ENCODE measurements at regions not wholly inside any gene's neighbourhood (a gene's known extent, or its start where the extent isn't known, plus 50 kb on each side); places are given as distances from the start of the nearest gene placed in this dataset.

DNA sequence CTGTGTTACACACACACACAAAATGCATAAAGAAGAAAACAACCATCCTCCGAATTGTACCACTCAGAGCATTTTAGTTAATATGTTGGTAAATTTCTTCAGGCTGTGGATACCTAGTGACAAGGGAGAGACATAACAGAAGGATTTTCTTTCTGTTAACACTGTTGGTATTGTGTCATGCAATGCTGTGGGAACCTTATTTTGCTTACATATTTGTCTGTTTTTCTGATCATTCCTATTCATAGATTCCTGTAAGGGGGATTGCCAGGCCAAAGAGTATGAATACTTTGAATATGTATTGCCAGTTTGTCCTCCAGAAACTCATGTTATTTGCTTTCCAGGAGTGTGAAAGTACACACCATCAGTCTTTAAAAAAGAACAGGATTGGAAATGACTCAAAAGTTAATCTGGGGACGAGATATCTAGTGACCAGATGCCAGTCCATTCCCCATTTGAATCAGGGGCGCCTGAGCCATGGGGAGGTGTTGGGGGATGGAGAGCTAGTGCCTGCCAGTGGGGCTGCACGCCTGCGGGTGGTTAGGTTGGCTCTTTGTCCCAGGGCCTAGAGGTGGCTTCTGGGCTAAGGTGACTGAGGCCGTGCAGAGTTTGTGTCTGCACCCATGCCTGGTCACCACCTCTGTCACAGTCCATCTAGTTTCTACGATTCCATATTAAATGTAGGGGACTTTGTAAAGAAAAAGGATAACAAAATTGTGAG, 142.0 kb downstream of the PTPN20 start:
- Mint-ChIP-seq H3K27me3 (peaks cover 2% of the 10 kb centered on the region), H3K36me3 (ENCODE audit: insufficient read depth) (no peaks in the 10 kb centered on the region), H3K9me3 (no peaks in the 10 kb centered on the region), H3K4me1 (peaks cover 4% of the 10 kb centered on the region), H3K27ac (ENCODE audit: low read depth) (no peak overlapping the region), H3K4me3 (no peak overlapping the region)
- DNase-seq (ENCODE audit: low spot score in 2 of 2): no peak
- no peak for ATAC-seq (replicated peaks; ENCODE audit: extremely low read depth, poor library complexity, severe bottlenecking)

- peaks cover 12% of the 10 kb centered on the region for H3K27me3 Mint-ChIP-seq
- H3K36me3 Mint-ChIP-seq (ENCODE audit: insufficient read depth): no peaks in the 10 kb centered on the region
- no peak for ATAC-seq (replicated peaks; ENCODE audit: extremely low read depth, poor library complexity, severe bottlenecking)
- no peak overlapping the region for H3K27ac Mint-ChIP-seq (ENCODE audit: low read depth)
- H3K4me3 Mint-ChIP-seq: no peak overlapping the region
- no peaks in the 10 kb centered on the region for H3K4me1 Mint-ChIP-seq
- no peaks in the 10 kb centered on the region for H3K9me3 Mint-ChIP-seq
- DNase-seq (ENCODE audit: low spot score in 2 of 2): no peak
Measured at GRCh38 chr10:47054974-47055373, 143.7 kb downstream of the PTPN20 start.

DNA sequence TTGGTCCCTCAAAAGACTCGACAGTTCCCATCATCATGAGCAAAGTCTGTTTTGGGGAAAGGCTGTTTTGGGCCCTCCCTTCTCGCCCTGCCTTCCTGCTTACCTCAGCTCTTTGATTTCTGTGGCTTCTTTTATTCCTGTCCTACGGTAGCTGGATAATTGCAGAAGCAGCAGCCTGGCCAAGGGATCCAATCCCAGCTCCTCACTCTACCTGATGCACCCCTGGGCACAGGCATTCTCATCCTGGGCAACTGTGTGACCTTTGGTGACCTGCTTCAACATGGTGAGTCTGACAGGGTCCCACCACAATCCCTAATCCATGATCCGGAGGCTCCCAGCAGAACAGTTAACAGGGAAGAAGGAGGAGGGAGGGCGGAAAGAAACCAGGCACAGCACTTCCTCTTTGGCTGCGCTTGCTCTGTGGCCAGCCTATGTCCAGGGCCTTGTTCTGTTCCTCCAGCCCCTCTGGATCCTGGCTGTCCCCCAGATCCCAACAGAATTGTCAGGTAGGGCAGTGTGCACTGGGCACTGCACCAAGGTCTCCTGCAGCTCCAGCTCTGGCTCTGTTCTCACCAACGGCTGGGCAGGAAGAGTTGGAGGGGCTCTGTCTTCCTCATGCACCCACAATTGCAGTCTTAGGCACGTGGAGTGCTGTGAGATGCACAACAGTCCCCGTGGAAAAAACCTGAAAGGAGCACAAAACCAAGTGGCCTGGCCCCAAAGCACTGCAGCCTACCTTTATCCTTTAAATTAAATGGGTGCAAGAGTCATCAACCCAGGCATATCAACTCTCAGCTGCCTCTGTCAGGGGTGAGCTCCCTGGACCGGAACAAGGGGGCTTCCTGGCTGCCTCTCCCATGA, 144.4 kb downstream of the PTPN20 start:
- H3K27me3 Mint-ChIP-seq: peaks cover 12% of the 10 kb centered on the region
- no peak overlapping the region for H3K27ac Mint-ChIP-seq (ENCODE audit: low read depth)
- H3K4me1 Mint-ChIP-seq: no peaks in the 10 kb centered on the region
- no peaks in the 10 kb centered on the region for H3K9me3 Mint-ChIP-seq
- no peak overlapping the region for H3K4me3 Mint-ChIP-seq
- DNase-seq (ENCODE audit: low spot score in 2 of 2) (no peak), ATAC-seq (replicated peaks; ENCODE audit: extremely low read depth, poor library complexity, severe bottlenecking) (no peak)
- H3K36me3 Mint-ChIP-seq (ENCODE audit: insufficient read depth): no peaks in the 10 kb centered on the region

DNA sequence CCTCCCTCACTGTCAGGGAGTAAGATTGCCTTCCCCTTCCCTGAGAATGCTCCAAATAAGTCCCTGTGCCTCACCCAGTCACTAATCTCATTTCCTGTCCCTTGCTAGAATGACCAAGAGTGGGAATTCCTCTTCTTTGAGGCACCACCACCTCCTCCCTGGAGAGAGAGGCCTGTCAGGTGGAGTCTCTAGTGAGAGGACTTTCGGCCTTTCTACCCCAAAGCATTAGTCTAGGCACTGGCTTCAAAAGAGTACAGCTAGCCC, 145.0 kb downstream of the PTPN20 start:
- Mint-ChIP-seq H3K27me3 (peaks cover 12% of the 10 kb centered on the region), H3K36me3 (ENCODE audit: insufficient read depth) (no peaks in the 10 kb centered on the region), H3K27ac (ENCODE audit: low read depth) (no peak overlapping the region), H3K4me1 (no peaks in the 10 kb centered on the region), H3K4me3 (no peak overlapping the region), H3K9me3 (no peaks in the 10 kb centered on the region)
- DNase-seq (ENCODE audit: low spot score in 2 of 2): no peak
- ATAC-seq (replicated peaks; ENCODE audit: extremely low read depth, poor library complexity, severe bottlenecking): no peak

- Mint-ChIP-seq H3K4me3 (no peak overlapping the region), H3K9me3 (no peaks in the 10 kb centered on the region), H3K27me3 (peaks cover 12% of the 10 kb centered on the region), H3K27ac (ENCODE audit: low read depth) (no peak overlapping the region), H3K36me3 (ENCODE audit: insufficient read depth) (no peaks in the 10 kb centered on the region), H3K4me1 (no peaks in the 10 kb centered on the region)
- ATAC-seq (replicated peaks; ENCODE audit: extremely low read depth, poor library complexity, severe bottlenecking) (no peak), DNase-seq (ENCODE audit: low spot score in 2 of 2) (no peak)
Measured at GRCh38 chr10:47057471-47057870, 146.2 kb downstream of the PTPN20 start.

DNA sequence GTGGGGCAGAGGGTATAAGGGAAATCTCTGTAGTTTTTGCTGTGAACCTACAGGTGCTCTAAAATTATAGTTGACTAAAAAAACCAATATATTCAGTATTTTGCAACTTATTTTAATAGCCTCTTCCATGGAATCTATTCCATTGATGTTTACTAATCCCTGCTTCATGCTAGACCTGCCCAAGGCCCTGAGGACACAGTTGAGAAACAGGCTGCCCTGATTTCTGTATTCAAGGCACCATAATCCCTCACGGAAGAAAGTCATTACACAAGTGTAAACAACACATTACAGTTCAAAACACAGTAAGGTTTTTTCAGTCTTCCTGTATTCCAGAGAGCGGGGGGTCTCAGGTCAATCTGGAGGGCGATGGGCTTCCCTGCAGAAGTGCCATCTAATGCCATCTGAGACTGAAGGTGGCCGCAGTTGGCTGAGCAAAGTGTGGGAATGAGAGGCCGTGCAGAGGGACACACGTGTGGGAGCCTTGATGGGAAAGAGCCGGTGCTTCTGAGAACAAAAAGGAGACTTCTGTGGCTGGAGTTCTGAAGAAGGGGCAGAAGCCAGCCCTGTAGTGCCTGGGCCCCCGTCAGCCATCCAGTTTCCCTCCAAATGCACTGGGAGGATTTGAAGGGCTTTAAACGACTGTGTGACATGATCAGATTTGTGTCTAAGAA, 146.9 kb downstream of the PTPN20 start:
- H3K27me3 Mint-ChIP-seq: peaks cover 12% of the 10 kb centered on the region
- H3K4me1 Mint-ChIP-seq: no peaks in the 10 kb centered on the region
- no peaks in the 10 kb centered on the region for H3K9me3 Mint-ChIP-seq
- no peak overlapping the region for H3K27ac Mint-ChIP-seq (ENCODE audit: low read depth)
- H3K4me3 Mint-ChIP-seq: no peak overlapping the region
- ATAC-seq (replicated peaks; ENCODE audit: extremely low read depth, poor library complexity, severe bottlenecking) (no peak), DNase-seq (ENCODE audit: low spot score in 2 of 2) (no peak)
- no peaks in the 10 kb centered on the region for H3K36me3 Mint-ChIP-seq (ENCODE audit: insufficient read depth)

DNA sequence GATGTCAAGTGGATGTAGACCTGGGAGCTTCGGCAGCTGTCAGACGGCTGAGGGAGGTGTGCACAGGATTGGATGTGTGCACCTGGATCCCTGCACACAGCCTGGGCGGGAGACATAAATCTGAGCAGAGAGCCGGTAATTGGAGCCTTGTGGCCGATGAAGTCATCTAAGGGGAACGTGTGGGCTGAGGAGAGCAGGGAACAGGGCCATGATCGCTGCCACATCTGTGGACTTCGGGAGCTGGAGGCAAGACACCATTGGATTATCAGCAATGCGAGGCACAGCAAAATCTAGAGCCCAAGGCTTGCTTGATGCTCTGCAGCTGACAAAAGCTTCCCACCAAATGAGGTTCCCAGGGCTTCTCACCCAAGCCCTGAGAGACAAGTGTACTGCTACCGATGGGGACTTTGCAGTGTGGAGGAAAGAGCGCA, 147.7 kb downstream of the PTPN20 start:
- H3K36me3 Mint-ChIP-seq (ENCODE audit: insufficient read depth): no peaks in the 10 kb centered on the region
- peaks cover 12% of the 10 kb centered on the region for H3K27me3 Mint-ChIP-seq
- no peaks in the 10 kb centered on the region for H3K4me1 Mint-ChIP-seq
- no peaks in the 10 kb centered on the region for H3K9me3 Mint-ChIP-seq
- H3K27ac Mint-ChIP-seq (ENCODE audit: low read depth): no peak overlapping the region
- DNase-seq (ENCODE audit: low spot score in 2 of 2) (no peak), ATAC-seq (replicated peaks; ENCODE audit: extremely low read depth, poor library complexity, severe bottlenecking) (no peak)
- H3K4me3 Mint-ChIP-seq: no peak overlapping the region

- H3K9me3 Mint-ChIP-seq: no peaks in the 10 kb centered on the region
- H3K27me3 Mint-ChIP-seq: peaks cover 12% of the 10 kb centered on the region
- no peaks in the 10 kb centered on the region for H3K36me3 Mint-ChIP-seq (ENCODE audit: insufficient read depth)
- H3K4me1 Mint-ChIP-seq: no peaks in the 10 kb centered on the region
- no peak overlapping the region for H3K27ac Mint-ChIP-seq (ENCODE audit: low read depth)
- DNase-seq (ENCODE audit: low spot score in 2 of 2) (no peak), ATAC-seq (replicated peaks; ENCODE audit: extremely low read depth, poor library complexity, severe bottlenecking) (no peak)
- H3K4me3 Mint-ChIP-seq: no peak overlapping the region
Measured at GRCh38 chr10:47059606-47060311, 148.5 kb downstream of the PTPN20 start.

DNA sequence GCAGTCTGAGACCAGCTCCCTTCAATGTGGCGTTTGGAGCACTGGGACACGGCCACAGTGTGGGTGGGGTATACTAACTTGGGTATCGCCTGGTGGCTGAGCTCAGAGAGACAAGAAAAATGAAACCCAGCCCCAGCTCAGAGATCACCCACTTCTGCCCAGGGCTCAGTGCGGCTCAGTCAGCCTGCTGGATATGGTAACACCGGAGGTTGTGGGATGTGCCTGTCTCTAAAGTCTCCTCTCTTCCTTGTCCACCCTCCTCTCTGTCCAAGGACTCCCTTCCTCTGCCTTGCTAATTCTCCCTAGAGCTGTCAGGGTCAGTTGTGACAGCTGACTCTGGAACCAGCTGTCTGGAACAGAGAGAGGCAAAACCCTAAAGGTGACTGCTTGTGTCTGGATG, 149.1 kb downstream of the PTPN20 start:
- H3K27ac Mint-ChIP-seq (ENCODE audit: low read depth): no peak overlapping the region
- no peaks in the 10 kb centered on the region for H3K9me3 Mint-ChIP-seq
- ATAC-seq (replicated peaks; ENCODE audit: extremely low read depth, poor library complexity, severe bottlenecking) (no peak), DNase-seq (ENCODE audit: low spot score in 2 of 2) (no peak)
- H3K4me1 Mint-ChIP-seq: no peaks in the 10 kb centered on the region
- peaks cover 12% of the 10 kb centered on the region for H3K27me3 Mint-ChIP-seq
- no peaks in the 10 kb centered on the region for H3K36me3 Mint-ChIP-seq (ENCODE audit: insufficient read depth)
- H3K4me3 Mint-ChIP-seq: no peak overlapping the region

DNA sequence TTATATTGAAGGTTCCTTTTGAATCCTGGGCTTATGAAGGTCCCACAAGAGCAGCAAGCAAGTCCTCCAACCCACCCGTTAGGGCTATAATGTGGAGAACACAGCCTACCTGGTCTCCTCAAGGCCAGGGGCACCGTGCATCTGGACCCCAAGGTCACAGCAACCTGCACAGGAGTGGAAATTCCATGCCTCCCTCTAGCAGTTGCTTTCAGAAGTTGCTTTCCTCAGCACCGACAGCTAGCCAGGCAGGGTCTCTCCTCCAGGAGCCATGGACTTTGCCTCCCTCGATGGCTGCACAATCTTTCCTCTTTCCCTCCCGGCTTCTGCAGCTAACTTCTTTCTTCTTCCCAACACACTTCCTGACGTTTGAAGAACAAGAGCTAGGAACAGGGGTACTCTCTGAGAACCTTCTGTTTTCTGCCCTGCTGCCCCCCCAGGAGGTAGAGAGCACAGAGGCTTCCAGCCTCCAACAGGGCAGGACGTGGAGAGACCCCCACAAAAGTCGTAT, 149.8 kb downstream of the PTPN20 start:
- no peak overlapping the region for H3K27ac Mint-ChIP-seq (ENCODE audit: low read depth)
- H3K4me3 Mint-ChIP-seq: no peak overlapping the region
- DNase-seq (ENCODE audit: low spot score in 2 of 2) (no peak), ATAC-seq (replicated peaks; ENCODE audit: extremely low read depth, poor library complexity, severe bottlenecking) (no peak)
- no peaks in the 10 kb centered on the region for H3K4me1 Mint-ChIP-seq
- H3K27me3 Mint-ChIP-seq: peaks cover 12% of the 10 kb centered on the region
- H3K36me3 Mint-ChIP-seq (ENCODE audit: insufficient read depth): no peaks in the 10 kb centered on the region
- no peaks in the 10 kb centered on the region for H3K9me3 Mint-ChIP-seq

DNA sequence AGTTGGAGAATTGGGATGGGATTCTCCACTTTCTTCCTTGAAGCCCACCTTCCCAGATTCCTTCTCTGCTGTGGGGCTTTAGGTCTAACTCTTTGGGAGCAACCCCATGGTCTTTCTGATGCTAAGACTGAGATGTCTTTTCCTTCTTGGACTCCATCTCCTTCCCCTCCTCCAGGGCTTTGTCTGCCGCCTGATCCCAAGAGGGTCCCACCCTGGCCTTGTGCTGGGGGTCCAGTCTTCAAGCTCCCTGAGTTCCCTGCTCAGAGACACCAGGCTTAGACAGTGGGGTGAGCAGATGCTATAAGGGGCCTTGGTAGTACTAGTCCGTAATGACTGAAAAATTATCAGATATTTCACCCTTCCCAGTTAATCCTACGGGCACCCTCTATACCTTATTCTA, 150.5 kb downstream of the PTPN20 start:
- Mint-ChIP-seq H3K36me3 (ENCODE audit: insufficient read depth) (no peaks in the 10 kb centered on the region), H3K27me3 (peaks cover 12% of the 10 kb centered on the region), H3K4me1 (no peaks in the 10 kb centered on the region), H3K4me3 (no peak overlapping the region), H3K9me3 (no peaks in the 10 kb centered on the region), H3K27ac (ENCODE audit: low read depth) (no peak overlapping the region)
- DNase-seq (ENCODE audit: low spot score in 2 of 2): no peak
- no peak for ATAC-seq (replicated peaks; ENCODE audit: extremely low read depth, poor library complexity, severe bottlenecking)

GRCh38 chr10:47062441-47063200, 151.4 kb downstream of the PTPN20 start:
- no peak for ATAC-seq (replicated peaks; ENCODE audit: extremely low read depth, poor library complexity, severe bottlenecking)
- no peak for DNase-seq (ENCODE audit: low spot score in 2 of 2)
- H3K4me3 Mint-ChIP-seq: no peak overlapping the region
- H3K9me3 Mint-ChIP-seq: no peaks in the 10 kb centered on the region
- H3K27me3 Mint-ChIP-seq: peaks cover 12% of the 10 kb centered on the region
- no peaks in the 10 kb centered on the region for H3K4me1 Mint-ChIP-seq
- H3K36me3 Mint-ChIP-seq (ENCODE audit: insufficient read depth): no peaks in the 10 kb centered on the region
- no peak overlapping the region for H3K27ac Mint-ChIP-seq (ENCODE audit: low read depth)
